ENCODE measurements at regions not wholly inside any gene's neighbourhood (a gene's known extent, or its start where the extent isn't known, plus 50 kb on each side); places are given as distances from the start of the nearest gene placed in this dataset.

- no peak for TF ChIP-seq CTCF (conservative IDR thresholded peaks at IDR 0.05; ENCODE audit: low read depth, low read length)
Observed at GRCh38 chr22:22834783-22835182, 52.8 kb upstream of the IGLL5 start.

GRCh38 chr22:22835242-22835641, 52.4 kb upstream of the IGLL5 start:
- H3K27me3 ChIP-seq (ENCODE audit: insufficient read depth, low read depth), result no peaks in the 10 kb centered on the region; the same call in 1 of the 2 replicates
- H3K36me3 ChIP-seq (ENCODE audit: insufficient read depth), result no peaks in the 10 kb centered on the region
- no peaks in the 10 kb centered on the region for H3K4me1 ChIP-seq (ENCODE audit: low read depth, poor library complexity, severe bottlenecking)
- no peaks in the 10 kb centered on the region for H3K79me2 ChIP-seq (ENCODE audit: insufficient read depth, low read depth)
- H3K4me3 ChIP-seq (IDR thresholded peaks at IDR 0.05; ENCODE audit: insufficient read depth, low read depth, low read length), result no peak overlapping the region
- H2AFZ ChIP-seq (ENCODE audit: low read depth), result no peak overlapping the region
- TF ChIP-seq CTCF (conservative IDR thresholded peaks at IDR 0.05; ENCODE audit: low read depth, low read length), result no peak
- no peak overlapping the region for H3K9ac ChIP-seq
- H3K4me2 ChIP-seq, result no peak overlapping the region
- no peaks in the 10 kb centered on the region for H4K20me1 ChIP-seq (ENCODE audit: insufficient read depth)
- H3K27ac ChIP-seq, result no peak overlapping the region

More at GRCh38 chr22:22834783-22835182, 52.8 kb upstream of the IGLL5 start:
- H3K27ac ChIP-seq, result no peak overlapping the region
- no peaks in the 10 kb centered on the region for H4K20me1 ChIP-seq (ENCODE audit: insufficient read depth)
- no peaks in the 10 kb centered on the region for H3K36me3 ChIP-seq (ENCODE audit: insufficient read depth)
- H3K79me2 ChIP-seq (ENCODE audit: insufficient read depth, low read depth), result no peaks in the 10 kb centered on the region
- no peaks in the 10 kb centered on the region; the same call in 1 of the 2 replicates for H3K27me3 ChIP-seq (ENCODE audit: insufficient read depth, low read depth)
- H3K4me2 ChIP-seq, result no peak overlapping the region
- H2AFZ ChIP-seq (ENCODE audit: low read depth), result no peak overlapping the region
- H3K9ac ChIP-seq, result no peak overlapping the region
- no peak overlapping the region for H3K4me3 ChIP-seq (IDR thresholded peaks at IDR 0.05; ENCODE audit: insufficient read depth, low read depth, low read length)
- H3K4me1 ChIP-seq (ENCODE audit: low read depth, poor library complexity, severe bottlenecking), result no peaks in the 10 kb centered on the region

GRCh38 chr22:22835771-22836291, 51.8 kb upstream of the IGLL5 start:
- Histone ChIP-seq H4K20me1 (ENCODE audit: insufficient read depth) (no peaks in the 10 kb centered on the region), H3K27ac (no peak overlapping the region), H3K4me1 (ENCODE audit: low read depth, poor library complexity, severe bottlenecking) (no peaks in the 10 kb centered on the region), H3K27me3 (ENCODE audit: insufficient read depth, low read depth) (no peaks in the 10 kb centered on the region; the same call in 1 of the 2 replicates), H3K4me3 (IDR thresholded peaks at IDR 0.05; ENCODE audit: insufficient read depth, low read depth, low read length) (no peak overlapping the region), H3K36me3 (ENCODE audit: insufficient read depth) (no peaks in the 10 kb centered on the region), H3K79me2 (ENCODE audit: insufficient read depth, low read depth) (no peaks in the 10 kb centered on the region), H3K4me2 (no peak overlapping the region), H2AFZ (ENCODE audit: low read depth) (no peak overlapping the region), H3K9ac (no peak overlapping the region)
- TF ChIP-seq CTCF (conservative IDR thresholded peaks at IDR 0.05; ENCODE audit: low read depth, low read length), result no peak

- Histone ChIP-seq H4K20me1 (ENCODE audit: insufficient read depth) (no peaks in the 10 kb centered on the region), H3K27me3 (ENCODE audit: insufficient read depth, low read depth) (no peaks in the 10 kb centered on the region; the same call in 1 of the 2 replicates), H3K79me2 (ENCODE audit: insufficient read depth, low read depth) (no peaks in the 10 kb centered on the region), H3K4me1 (ENCODE audit: low read depth, poor library complexity, severe bottlenecking) (no peaks in the 10 kb centered on the region), H3K4me3 (IDR thresholded peaks at IDR 0.05; ENCODE audit: insufficient read depth, low read depth, low read length) (no peak overlapping the region), H3K9ac (no peak overlapping the region), H3K27ac (no peak overlapping the region), H3K36me3 (ENCODE audit: insufficient read depth) (no peaks in the 10 kb centered on the region), H2AFZ (ENCODE audit: low read depth) (no peak overlapping the region), H3K4me2 (no peak overlapping the region)
- TF ChIP-seq CTCF (conservative IDR thresholded peaks at IDR 0.05; ENCODE audit: low read depth, low read length), result no peak
Observed at GRCh38 chr22:22836635-22837034, 51.0 kb upstream of the IGLL5 start.
